Upper lobe of left lung (tissue), 6 donors: ENCODE measurements at regions not wholly inside any gene's neighbourhood (a gene's known extent, or its start where the extent isn't known, plus 50 kb on each side); places are given as distances from the start of the nearest gene placed in this dataset.

Experiments
- ATAC-seq, 2 donors: fragments of 200-7000 bp; cut with Tn5 transposase; one replicate each; pipeline ENCODE4 v1.9.1; 2022; ENCODE audit warnings: mild to moderate bottlenecking in 2 of 2, moderate library complexity in 2 of 2; ENCODE audit not compliant: low FRiP score in 2 of 2
- DNase-seq, 2 donors: peaks; one replicate each; pipeline ENCODE4 v3.0.0-alpha.2; 2019 to 2020
- H3K27ac ChIP-seq, 4 donors: fragments of 200-600 bp; sonication (generic); one replicate each; pipeline ENCODE4 v1.5.1; 2016 to 2019
- H3K27me3 ChIP-seq, 4 donors: fragments of 200-600 bp; sonication (generic); one replicate each; pipeline ENCODE4 v1.5.1; 2017 to 2019
- H3K36me3 ChIP-seq, 4 donors: fragments of 200-600 bp; sonication (generic); one replicate each; pipeline ENCODE4 v1.5.1; 2016 to 2019
- H3K4me1 ChIP-seq, 4 donors: fragments of 200-600 bp; sonication (generic); one replicate each; pipeline ENCODE4 v1.5.1; 2018 to 2019
- H3K4me3 ChIP-seq, 4 donors: fragments of 200-600 bp; sonication (generic); one replicate each; pipeline ENCODE4 v1.5.1; 2017 to 2019; ENCODE audit warnings: mild to moderate bottlenecking in 2 of 4, moderate library complexity in 1 of 4
- H3K9me3 ChIP-seq, 4 donors: fragments of 200-600 bp; sonication (generic); one replicate each; pipeline ENCODE4 v1.5.1; 2018 to 2019
- EP300 ChIP-seq, 4 donors: sonication (generic); formaldehyde crosslinking; IDR thresholded peaks; one replicate each; pipeline ENCODE4 v1.5.1; 2017; ENCODE audit warnings: antibody characterized with exemption in 4 of 4, control low read depth in 2 of 4
- POLR2A ChIP-seq, 4 donors: fragments of 450-650 bp; IDR thresholded peaks; one replicate each; pipeline ENCODE4 v1.5.1; 2016 to 2017; ENCODE audit warnings: antibody characterized with exemption in 4 of 4, mild to moderate bottlenecking in 2 of 4
- POLR2AphosphoS5 ChIP-seq, 2 donors: sonication (generic); formaldehyde crosslinking; IDR thresholded peaks; one replicate each; pipeline ENCODE4 v1.5.1; 2017; ENCODE audit warnings: antibody characterized with exemption in 2 of 2
- WGBS, 2 donors: methylation state at CpG; one replicate each; pipeline ENCODE4 v1.1.5; 2017 to 2018; 5-methylcytosine and 5-hydroxymethylcytosine counted together
- TF ChIP-seq, protein P1 (sequence below), 6 experiments: fragments of 450-650 bp in 4 of 6; fragments of 200-600 bp in 2 of 6; sonication (generic) in 2 of 6; IDR thresholded peaks; one replicate each; pipeline ENCODE4 v1.5.1; 2016 to 2019; ENCODE audit warnings: antibody characterized with exemption in 6 of 6
- donor health status: DM: no; HTN: no; CAD: no; lungs with moderate emphysema.
- donor health status: DM: no; HTN: yes; CAD: no; lungs with severe emphysema.

DNA sequence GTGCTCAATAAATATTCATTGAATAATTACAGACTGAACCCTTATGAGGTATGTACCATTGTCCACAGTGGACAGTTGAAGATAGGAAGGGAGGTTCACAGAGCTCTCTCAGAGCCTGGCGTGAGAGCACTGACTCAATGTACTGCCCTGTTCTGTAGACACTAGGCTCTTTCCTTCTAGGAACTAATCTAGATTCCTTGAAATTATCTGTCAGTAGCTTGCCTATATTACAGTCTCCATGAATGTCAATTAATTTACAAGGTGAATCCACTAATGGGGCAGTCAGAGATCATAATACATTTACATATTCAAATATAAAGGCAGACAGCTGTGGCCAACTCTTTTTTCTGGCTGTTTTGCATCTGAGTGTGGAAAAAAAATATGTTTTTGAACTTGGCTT, 251.2 kb upstream of the SALL1 start:
- ATAC-seq (no peak), DNase-seq (no peak)
- H3K4me3 ChIP-seq = no peak overlapping the region
- H3K9me3 ChIP-seq = no peaks in the 10 kb centered on the region
- H3K27ac ChIP-seq = no peak overlapping the region
- 88 to 90% methylated on average over 1 of the region's 1 CpG for WGBS, 2 donors
- H3K27me3 ChIP-seq = no peaks in the 10 kb centered on the region
- H3K4me1 ChIP-seq = no peaks in the 10 kb centered on the region
- no peaks in the 10 kb centered on the region for H3K36me3 ChIP-seq
- TF ChIP-seq EP300 (IDR thresholded peaks at IDR 0.05) (no peak), POLR2A (IDR thresholded peaks at IDR 0.05) (no peak)

DNA sequence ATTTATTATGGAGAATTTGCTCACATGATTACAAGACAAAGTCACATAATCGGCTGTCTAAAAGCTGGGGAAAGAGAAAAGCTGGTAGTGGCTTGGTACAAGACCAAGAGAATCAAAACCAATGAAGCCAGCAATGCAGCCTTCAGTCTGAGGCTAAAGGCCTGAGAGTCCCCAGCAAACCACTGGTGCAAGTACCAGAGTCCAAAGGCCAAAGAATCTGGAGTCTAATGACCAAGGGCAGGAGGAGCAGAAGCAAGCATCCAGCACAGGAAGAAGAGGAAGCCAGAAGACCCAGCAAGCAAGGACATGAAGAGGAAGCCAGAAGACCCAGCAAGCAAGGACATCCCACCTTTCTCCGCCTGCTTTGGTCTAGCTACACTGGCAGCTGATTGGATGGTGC, 250.6 kb upstream of the SALL1 start:
- ATAC-seq (no peak), DNase-seq (no peak)
- 84 to 95% methylated on average over 2 of the region's 2 CpGs for WGBS, 2 donors
- Histone ChIP-seq H3K27me3 (no peaks in the 10 kb centered on the region), H3K4me3 (no peak overlapping the region), H3K4me1 (no peaks in the 10 kb centered on the region), H3K27ac (no peak overlapping the region), H3K9me3 (no peaks in the 10 kb centered on the region), H3K36me3 (no peaks in the 10 kb centered on the region)
- TF ChIP-seq, protein P1, sequence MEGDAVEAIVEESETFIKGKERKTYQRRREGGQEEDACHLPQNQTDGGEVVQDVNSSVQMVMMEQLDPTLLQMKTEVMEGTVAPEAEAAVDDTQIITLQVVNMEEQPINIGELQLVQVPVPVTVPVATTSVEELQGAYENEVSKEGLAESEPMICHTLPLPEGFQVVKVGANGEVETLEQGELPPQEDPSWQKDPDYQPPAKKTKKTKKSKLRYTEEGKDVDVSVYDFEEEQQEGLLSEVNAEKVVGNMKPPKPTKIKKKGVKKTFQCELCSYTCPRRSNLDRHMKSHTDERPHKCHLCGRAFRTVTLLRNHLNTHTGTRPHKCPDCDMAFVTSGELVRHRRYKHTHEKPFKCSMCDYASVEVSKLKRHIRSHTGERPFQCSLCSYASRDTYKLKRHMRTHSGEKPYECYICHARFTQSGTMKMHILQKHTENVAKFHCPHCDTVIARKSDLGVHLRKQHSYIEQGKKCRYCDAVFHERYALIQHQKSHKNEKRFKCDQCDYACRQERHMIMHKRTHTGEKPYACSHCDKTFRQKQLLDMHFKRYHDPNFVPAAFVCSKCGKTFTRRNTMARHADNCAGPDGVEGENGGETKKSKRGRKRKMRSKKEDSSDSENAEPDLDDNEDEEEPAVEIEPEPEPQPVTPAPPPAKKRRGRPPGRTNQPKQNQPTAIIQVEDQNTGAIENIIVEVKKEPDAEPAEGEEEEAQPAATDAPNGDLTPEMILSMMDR (IDR thresholded peaks at IDR 0.05) = no peak
- no peak for TF ChIP-seq EP300 (IDR thresholded peaks at IDR 0.05)
- TF ChIP-seq POLR2AphosphoS5 (IDR thresholded peaks at IDR 0.05) = no peak
- TF ChIP-seq POLR2A (IDR thresholded peaks at IDR 0.05) = no peak

DNA sequence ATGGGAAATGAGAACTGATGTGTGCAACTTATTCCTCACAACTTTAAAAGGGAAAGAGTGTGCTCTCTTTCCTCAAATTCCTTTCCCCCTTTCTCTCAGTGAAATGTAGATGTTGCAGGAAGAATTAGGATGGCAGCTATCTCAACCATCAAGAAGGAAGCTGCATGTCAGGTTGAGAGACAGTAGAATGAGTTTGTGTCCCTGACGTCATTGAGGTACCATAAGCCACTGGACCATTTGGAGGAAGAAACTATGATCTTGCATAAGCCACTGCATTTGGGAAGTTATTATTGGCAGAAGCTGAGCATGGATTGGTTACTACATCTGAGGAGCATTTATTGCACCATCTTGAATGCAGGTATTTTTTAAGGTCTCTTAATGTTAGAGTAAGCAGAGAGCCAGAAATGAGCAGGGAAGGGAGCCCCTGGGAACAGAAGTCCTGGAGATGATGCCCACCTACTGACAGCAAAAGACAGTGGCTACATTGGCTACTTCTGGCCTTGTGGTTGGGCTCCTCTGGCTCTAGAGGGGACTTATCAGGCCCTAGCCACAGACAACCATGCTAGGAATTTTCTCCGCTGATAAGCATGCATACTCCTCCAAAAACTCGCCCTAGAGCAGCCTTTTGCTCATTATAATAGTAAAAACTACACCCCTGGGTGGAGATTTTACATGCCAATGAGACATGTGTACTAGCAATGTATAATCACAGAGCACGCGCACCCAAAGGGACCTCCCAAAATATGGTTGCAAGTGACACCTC, 249.0 kb upstream of the SALL1 start:
- Histone ChIP-seq H3K27me3 (no peaks in the 10 kb centered on the region), H3K36me3 (no peaks in the 10 kb centered on the region), H3K9me3 (no peaks in the 10 kb centered on the region), H3K27ac (no peak overlapping the region), H3K4me1 (no peaks in the 10 kb centered on the region), H3K4me3 (no peak overlapping the region)
- 78 to 86% methylated on average over 5 of the region's 5 CpGs for WGBS, 2 donors
- ATAC-seq (no peak), DNase-seq (no peak)
- TF ChIP-seq POLR2A (IDR thresholded peaks at IDR 0.05) (no peak), EP300 (IDR thresholded peaks at IDR 0.05) (no peak), POLR2AphosphoS5 (IDR thresholded peaks at IDR 0.05) (no peak)
- TF ChIP-seq, protein P1 (IDR thresholded peaks at IDR 0.05) = no peak

DNA sequence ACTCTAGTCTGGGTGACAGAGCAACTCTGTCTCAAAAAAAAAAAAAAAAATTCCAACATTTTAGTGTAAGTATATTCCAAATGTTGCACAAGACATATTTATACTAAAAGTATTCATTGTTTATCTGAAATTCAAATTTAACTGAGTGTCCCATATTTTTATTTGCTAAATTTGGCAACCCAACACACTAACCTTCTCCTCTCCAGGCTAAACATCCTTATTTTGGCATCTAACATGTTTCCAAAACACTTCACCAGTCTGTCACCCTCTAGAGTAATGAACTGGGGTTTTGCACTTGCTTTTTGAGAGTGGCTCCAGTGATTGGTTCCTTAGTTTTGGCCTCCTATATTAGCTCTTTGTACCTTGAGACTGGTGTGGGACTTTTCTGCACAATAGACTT, 243.4 kb upstream of the SALL1 start:
- ATAC-seq = no peak

DNA sequence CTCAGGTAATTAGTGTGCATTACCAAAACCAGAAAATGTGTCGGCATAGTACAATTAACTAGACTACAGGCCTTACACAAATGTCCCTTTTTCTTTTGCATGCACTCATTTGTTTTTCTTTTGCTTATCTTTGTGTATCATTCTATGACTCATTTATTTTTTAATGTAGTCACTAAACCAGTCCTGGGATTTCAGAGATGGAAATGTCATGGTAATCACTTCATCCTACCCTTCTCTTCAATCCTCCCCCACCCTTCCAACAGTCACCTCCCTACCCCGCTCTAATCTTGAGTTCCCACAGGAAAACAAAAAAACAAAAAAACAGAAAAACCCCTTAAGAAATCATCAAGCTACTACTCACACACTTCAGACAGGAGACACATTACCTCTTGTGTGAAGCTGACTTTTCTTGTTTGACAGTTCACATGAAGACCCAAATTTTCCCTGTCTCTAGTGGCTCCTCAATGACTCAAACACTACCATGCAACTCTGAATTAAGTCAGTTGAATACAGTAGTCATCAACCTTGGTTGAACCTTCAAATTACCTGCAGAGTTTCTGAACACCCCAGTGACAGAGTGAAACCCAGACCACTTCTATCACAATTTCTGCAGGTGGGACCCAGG, 242.4 kb upstream of the SALL1 start:
- H3K36me3 ChIP-seq = no peaks in the 10 kb centered on the region
- H3K4me3 ChIP-seq = no peak overlapping the region
- no peak for ATAC-seq
- WGBS, 2 donors = 91 to 94% methylated on average over 2 of the region's 2 CpGs
- H3K9me3 ChIP-seq = peaks cover 0 to 6% (median 0%) of the 10 kb centered on the region in 4 donors
- H3K4me1 ChIP-seq = no peaks in the 10 kb centered on the region
- no peak overlapping the region for H3K27ac ChIP-seq
- TF ChIP-seq POLR2AphosphoS5 (IDR thresholded peaks at IDR 0.05) = no peak
- TF ChIP-seq POLR2A (IDR thresholded peaks at IDR 0.05) = no peak
- TF ChIP-seq EP300 (IDR thresholded peaks at IDR 0.05) = no peak
- TF ChIP-seq, protein P1 (IDR thresholded peaks at IDR 0.05) = no peak
- H3K27me3 ChIP-seq = no peaks in the 10 kb centered on the region
- DNase-seq = no peak

More for the DNA sequence above, 243.4 kb upstream of the SALL1 start:
- no peaks in the 10 kb centered on the region for H3K36me3 ChIP-seq
- no peak overlapping the region for H3K27ac ChIP-seq
- DNase-seq = no peak
- H3K4me1 ChIP-seq = no peaks in the 10 kb centered on the region
- H3K4me3 ChIP-seq = no peak overlapping the region
- H3K9me3 ChIP-seq = peaks cover 0 to 3% (median 0%) of the 10 kb centered on the region in 4 donors
- TF ChIP-seq POLR2AphosphoS5 (IDR thresholded peaks at IDR 0.05) = no peak
- no peak for TF ChIP-seq POLR2A (IDR thresholded peaks at IDR 0.05)
- TF ChIP-seq, protein P1 (IDR thresholded peaks at IDR 0.05) = no peak
- no peak for TF ChIP-seq EP300 (IDR thresholded peaks at IDR 0.05)
- no peaks in the 10 kb centered on the region for H3K27me3 ChIP-seq
